Type B pancreatic cell (in vitro differentiated cells): ENCODE measurements at regions not wholly inside any gene's neighbourhood (a gene's known extent, or its start where the extent isn't known, plus 50 kb on each side); places are given as distances from the start of the nearest gene placed in this dataset.

Experiments
- DNase-seq: peaks from one replicate; pipeline ENCODE4 v3.0.0; 2021; ENCODE audit warnings: mixed read lengths; ENCODE audit not compliant: unreplicated experiment; ENCODE audit errors: extremely low spot score
- H3K27ac Mint-ChIP-seq: 2 replicates; pipeline ENCODE4 v1.8.0; 2021; ENCODE audit warnings: mild to moderate bottlenecking, mixed read lengths
- H3K27me3 Mint-ChIP-seq: 2 replicates; pipeline ENCODE4 v1.8.0; 2021; ENCODE audit warnings: mixed read lengths
- H3K36me3 Mint-ChIP-seq: 2 replicates; pipeline ENCODE4 v1.8.0; 2021; ENCODE audit warnings: mixed read lengths
- H3K4me1 Mint-ChIP-seq: one replicate; pipeline ENCODE4 v1.8.0; 2021; ENCODE audit warnings: mixed read lengths; ENCODE audit not compliant: unreplicated experiment
- H3K4me3 Mint-ChIP-seq: 2 replicates; pipeline ENCODE4 v1.8.0; 2021; ENCODE audit warnings: mild to moderate bottlenecking, mixed read lengths
- H3K9me3 Mint-ChIP-seq: 2 replicates; pipeline ENCODE4 v1.8.0; 2021; ENCODE audit warnings: mixed read lengths
- CTCF ChIP-seq: fragments of 200-600 bp; sonication (generic); conservative IDR thresholded peaks from 2 replicates; pipeline ENCODE4 v1.5.0; 2021; ENCODE audit warnings: antibody characterized with exemption, mild to moderate bottlenecking

- Mint-ChIP-seq H3K4me3 (no peak overlapping the region), H3K4me1 (no peaks in the 10 kb centered on the region), H3K27me3 (no peaks in the 10 kb centered on the region), H3K9me3 (no peaks in the 10 kb centered on the region), H3K27ac (no peak overlapping the region), H3K36me3 (no peaks in the 10 kb centered on the region)
- no peak for DNase-seq
- TF ChIP-seq CTCF: no peak
Observed at GRCh38 chr4:176470671-176471070, 150.9 kb downstream of the SPCS3 start.

- Mint-ChIP-seq H3K36me3 (no peaks in the 10 kb centered on the region), H3K27ac (no peak overlapping the region), H3K9me3 (no peaks in the 10 kb centered on the region), H3K4me3 (no peak overlapping the region), H3K4me1 (no peaks in the 10 kb centered on the region), H3K27me3 (no peaks in the 10 kb centered on the region)
- TF ChIP-seq CTCF: no peak
- no peak for DNase-seq
Observed at GRCh38 chr4:176475067-176475466, 155.3 kb downstream of the SPCS3 start.

- Mint-ChIP-seq H3K4me1 (no peaks in the 10 kb centered on the region), H3K27me3 (no peaks in the 10 kb centered on the region), H3K9me3 (no peaks in the 10 kb centered on the region), H3K4me3 (no peak overlapping the region), H3K27ac (no peak overlapping the region), H3K36me3 (no peaks in the 10 kb centered on the region)
- no peak for DNase-seq
- TF ChIP-seq CTCF: no peak
Observed at GRCh38 chr4:176478076-176478475, 158.3 kb downstream of the SPCS3 start.

GRCh38 chr4:176479767-176480166 lies 160.0 kb downstream of the SPCS3 start:
- no peak for TF ChIP-seq CTCF
- no peaks in the 10 kb centered on the region for H3K4me1 Mint-ChIP-seq
- DNase-seq: no peak
- no peaks in the 10 kb centered on the region for H3K9me3 Mint-ChIP-seq
- no peak overlapping the region for H3K27ac Mint-ChIP-seq
- no peaks in the 10 kb centered on the region for H3K27me3 Mint-ChIP-seq
- H3K36me3 Mint-ChIP-seq: no peaks in the 10 kb centered on the region
- H3K4me3 Mint-ChIP-seq: no peak overlapping the region

GRCh38 chr4:176482972-176483371 lies 163.2 kb downstream of the SPCS3 start:
- no peaks in the 10 kb centered on the region for H3K4me1 Mint-ChIP-seq
- DNase-seq: no peak
- H3K27ac Mint-ChIP-seq: no peak overlapping the region
- H3K36me3 Mint-ChIP-seq: no peaks in the 10 kb centered on the region
- no peak overlapping the region for H3K4me3 Mint-ChIP-seq
- no peak for TF ChIP-seq CTCF
- H3K9me3 Mint-ChIP-seq: no peaks in the 10 kb centered on the region
- no peaks in the 10 kb centered on the region for H3K27me3 Mint-ChIP-seq

GRCh38 chr4:176484301-176484984 lies 164.7 kb downstream of the SPCS3 start:
- H3K9me3 Mint-ChIP-seq: no peaks in the 10 kb centered on the region
- no peak for DNase-seq
- no peak for TF ChIP-seq CTCF
- no peaks in the 10 kb centered on the region for H3K27me3 Mint-ChIP-seq
- no peaks in the 10 kb centered on the region for H3K36me3 Mint-ChIP-seq
- H3K4me3 Mint-ChIP-seq: no peak overlapping the region
- H3K27ac Mint-ChIP-seq: no peak overlapping the region
- no peaks in the 10 kb centered on the region for H3K4me1 Mint-ChIP-seq
